ENCODE measurements at regions not wholly inside any gene's neighbourhood (a gene's known extent, or its start where the extent isn't known, plus 50 kb on each side); places are given as distances from the start of the nearest gene placed in this dataset.

DNA sequence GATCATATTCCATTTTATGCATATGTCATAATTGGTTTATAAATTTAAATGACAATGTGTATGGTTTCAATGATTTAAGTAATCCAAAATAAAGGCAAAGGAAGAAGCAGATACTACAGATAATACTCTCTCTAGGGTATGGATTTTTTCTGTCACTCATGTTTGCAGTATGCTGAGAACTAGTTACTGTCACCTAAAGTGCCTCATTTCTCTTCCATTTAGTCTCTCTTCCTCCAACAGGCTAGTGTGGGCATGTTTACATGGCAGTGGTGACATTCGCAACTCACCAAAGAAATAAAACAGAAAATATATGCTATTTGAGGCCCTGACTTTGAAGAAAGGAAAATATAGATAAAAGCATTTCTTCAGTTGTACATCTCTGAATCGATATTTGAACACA is 1460.4 kb upstream of the ZEB2 start:
- no peaks in the 10 kb centered on the region for H3K27me3 Mint-ChIP-seq (ENCODE audit: low read depth)
- H3K27ac Mint-ChIP-seq (ENCODE audit: unreplicated experiment): no peak overlapping the region
- no peaks in the 10 kb centered on the region for H3K9me3 Mint-ChIP-seq (ENCODE audit: low read depth)
- no peaks in the 10 kb centered on the region for H3K36me3 Mint-ChIP-seq (ENCODE audit: low read depth)
- DNase-seq (ENCODE audit: low spot score): no peak
- no peak overlapping the region for H3K4me3 Mint-ChIP-seq (ENCODE audit: unreplicated experiment)
- H3K4me1 Mint-ChIP-seq (ENCODE audit: low read depth): peaks cover 9% of the 10 kb centered on the region
- TF ChIP-seq CTCF (IDR thresholded peaks at IDR 0.05): no peak

DNA sequence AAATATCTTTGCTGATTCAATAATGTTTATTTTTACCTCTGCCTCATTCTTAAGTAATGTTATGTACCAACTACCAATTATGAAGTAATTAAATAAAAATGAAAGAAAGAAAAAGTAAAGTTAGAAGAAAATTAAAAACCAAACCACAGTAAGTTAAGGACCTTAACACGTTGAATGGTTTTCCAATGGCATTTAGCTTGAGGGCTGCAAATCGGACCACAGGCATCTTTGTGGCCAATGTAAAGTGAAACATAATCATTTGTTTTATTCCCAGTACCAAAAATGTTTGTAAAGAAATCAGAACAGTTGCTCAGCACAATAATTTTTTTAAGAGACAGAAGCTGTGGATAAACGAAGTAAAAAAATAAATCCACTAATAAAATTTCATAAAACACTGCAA is 1455.5 kb upstream of the ZEB2 start:
- Mint-ChIP-seq H3K4me1 (ENCODE audit: low read depth) (peaks cover 3% of the 10 kb centered on the region), H3K27ac (ENCODE audit: unreplicated experiment) (no peak overlapping the region), H3K4me3 (ENCODE audit: unreplicated experiment) (no peak overlapping the region), H3K27me3 (ENCODE audit: low read depth) (no peaks in the 10 kb centered on the region), H3K9me3 (ENCODE audit: low read depth) (no peaks in the 10 kb centered on the region), H3K36me3 (ENCODE audit: low read depth) (no peaks in the 10 kb centered on the region)
- no peak for DNase-seq (ENCODE audit: low spot score)
- TF ChIP-seq CTCF (IDR thresholded peaks at IDR 0.05): no peak

GRCh38 chr2:145961846-145962245 is 1441.9 kb upstream of the ZEB2 start:
- no peak for DNase-seq (ENCODE audit: low spot score)
- H3K36me3 Mint-ChIP-seq (ENCODE audit: low read depth): peaks cover 7% of the 10 kb centered on the region

DNA sequence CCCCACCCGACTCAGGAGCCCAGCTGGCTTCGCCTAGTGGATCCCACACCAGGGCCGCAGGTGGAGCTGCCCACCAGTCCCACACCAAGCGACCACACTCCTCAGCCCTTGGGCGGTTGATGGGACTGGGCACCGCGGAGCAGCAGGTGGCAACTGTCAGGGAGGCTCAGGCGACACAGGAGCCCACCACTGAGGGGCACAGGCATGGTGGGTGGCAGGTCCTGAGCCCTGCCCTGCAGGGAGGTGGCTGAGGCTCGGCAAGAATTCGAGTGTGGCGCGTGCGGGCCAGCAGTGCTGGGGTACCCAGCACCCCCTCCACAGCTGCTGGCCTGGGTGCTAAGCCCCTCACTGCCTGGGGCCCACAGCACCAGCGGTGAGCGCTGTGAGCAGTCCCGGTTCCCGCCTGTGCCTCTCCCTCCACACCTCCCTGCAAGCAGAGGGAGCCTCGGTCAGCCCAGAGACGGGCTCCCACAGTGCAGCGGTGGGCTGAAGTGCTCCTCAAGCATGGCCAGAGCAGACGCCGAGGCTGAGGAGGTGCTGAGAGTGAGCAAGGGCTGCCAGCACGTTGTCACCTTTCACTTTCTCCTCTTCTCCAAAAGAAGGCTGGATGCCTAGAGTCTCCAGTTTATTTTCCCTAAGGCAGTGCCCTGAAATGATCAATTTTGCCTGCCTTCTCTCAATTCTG is 1440.7 kb upstream of the ZEB2 start:
- Mint-ChIP-seq H3K4me3 (ENCODE audit: unreplicated experiment) (no peak overlapping the region), H3K36me3 (ENCODE audit: low read depth) (peaks cover 8% of the 10 kb centered on the region), H3K9me3 (ENCODE audit: low read depth) (peaks cover 37% of the 10 kb centered on the region), H3K27me3 (ENCODE audit: low read depth) (no peaks in the 10 kb centered on the region), H3K4me1 (ENCODE audit: low read depth) (peaks cover 7% of the 10 kb centered on the region), H3K27ac (ENCODE audit: unreplicated experiment) (no peak overlapping the region)
- TF ChIP-seq CTCF (IDR thresholded peaks at IDR 0.05): no peak
- DNase-seq (ENCODE audit: low spot score): no peak

More at GRCh38 chr2:145961846-145962245, 1441.9 kb upstream of the ZEB2 start:
- Mint-ChIP-seq H3K4me1 (ENCODE audit: low read depth) (peaks cover 7% of the 10 kb centered on the region), H3K9me3 (ENCODE audit: low read depth) (peaks cover 27% of the 10 kb centered on the region), H3K27ac (ENCODE audit: unreplicated experiment) (no peak overlapping the region), H3K4me3 (ENCODE audit: unreplicated experiment) (no peak overlapping the region), H3K27me3 (ENCODE audit: low read depth) (no peaks in the 10 kb centered on the region)
- no peak for TF ChIP-seq CTCF (IDR thresholded peaks at IDR 0.05)

DNA sequence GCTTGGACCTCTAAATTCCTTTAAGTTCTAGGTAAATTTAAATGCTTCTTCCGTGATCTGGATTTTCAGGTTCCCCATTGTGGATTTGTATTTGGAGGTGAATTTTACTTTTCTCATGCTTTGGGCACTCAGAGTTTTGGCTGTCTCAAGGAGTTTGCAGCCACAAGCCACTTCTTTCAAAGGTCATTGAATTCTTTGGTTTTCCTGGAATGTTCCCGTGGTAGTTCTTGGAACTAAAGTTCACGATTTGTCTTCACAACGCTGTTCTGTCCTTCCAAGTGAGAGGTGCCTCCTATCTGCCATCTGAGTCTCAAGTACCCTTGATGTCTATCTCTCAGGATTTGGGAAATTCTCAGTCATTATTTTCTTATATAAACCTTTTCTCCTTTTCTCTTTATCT is 1438.7 kb upstream of the ZEB2 start:
- no peak for DNase-seq (ENCODE audit: low spot score)
- no peaks in the 10 kb centered on the region for H3K27me3 Mint-ChIP-seq (ENCODE audit: low read depth)
- peaks cover 18% of the 10 kb centered on the region for H3K36me3 Mint-ChIP-seq (ENCODE audit: low read depth)
- peaks cover 7% of the 10 kb centered on the region for H3K4me1 Mint-ChIP-seq (ENCODE audit: low read depth)
- no peak for TF ChIP-seq CTCF (IDR thresholded peaks at IDR 0.05)
- H3K9me3 Mint-ChIP-seq (ENCODE audit: low read depth): peaks cover 51% of the 10 kb centered on the region
- no peak overlapping the region for H3K27ac Mint-ChIP-seq (ENCODE audit: unreplicated experiment)
- no peak overlapping the region for H3K4me3 Mint-ChIP-seq (ENCODE audit: unreplicated experiment)
